ENCODE measurements at regions not wholly inside any gene's neighbourhood (a gene's known extent, or its start where the extent isn't known, plus 50 kb on each side); places are given as distances from the start of the nearest gene placed in this dataset.

- TF ChIP-seq CTCF (IDR thresholded peaks at IDR 0.05) = no peak
- no peak for TF ChIP-seq POLR2A (IDR thresholded peaks at IDR 0.05)
These were observed 521.5 kb upstream of the SPRY2 start for GRCh38 chr13:80862456-80862855.
